GM23248 (cell line): ENCODE measurements at regions not wholly inside any gene's neighbourhood (a gene's known extent, or its start where the extent isn't known, plus 50 kb on each side); places are given as distances from the start of the nearest gene placed in this dataset.

Source experiments
- DNase-seq: peaks from one replicate; pipeline ENCODE4 v3.0.0-alpha.2; 2015
- H2AFZ ChIP-seq: fragments of 200-600 bp; sonication (generic); 2 replicates; pipeline ENCODE4 v1.6.1; 2016; ENCODE audit warnings: antibody characterized with exemption
- H3F3A ChIP-seq: fragments of 200-600 bp; sonication (generic); 2 replicates; pipeline ENCODE4 v1.6.1; 2016; ENCODE audit warnings: mild to moderate bottlenecking, antibody characterized with exemption, mixed run types; ENCODE audit not compliant: insufficient read depth
- H3K27ac ChIP-seq: fragments of 200-600 bp; sonication (generic); 2 replicates; pipeline ENCODE4 v1.5.1; 2016; ENCODE audit warnings: mild to moderate bottlenecking
- H3K27me3 ChIP-seq: fragments of 200-600 bp; sonication (generic); replicated peaks from 2 replicates; pipeline ENCODE4 v1.6.1; 2016; ENCODE audit warnings: mild to moderate bottlenecking; ENCODE audit not compliant: insufficient read depth
- H3K36me3 ChIP-seq: fragments of 200-600 bp; sonication (generic); 2 replicates; pipeline ENCODE4 v1.6.1; 2016; ENCODE audit warnings: low read depth, mild to moderate bottlenecking
- H3K4me1 ChIP-seq: fragments of 200-600 bp; sonication (generic); 2 replicates; pipeline ENCODE4 v1.6.1; 2016; ENCODE audit warnings: mild to moderate bottlenecking; ENCODE audit not compliant: insufficient read depth
- H3K4me2 ChIP-seq: fragments of 200-600 bp; sonication (generic); one replicate; pipeline ENCODE4 v1.6.1; 2016; ENCODE audit warnings: mild to moderate bottlenecking; ENCODE audit not compliant: unreplicated experiment
- H3K4me3 ChIP-seq: fragments of 200-600 bp; sonication (generic); 2 replicates; pipeline ENCODE4 v1.5.1; 2016; ENCODE audit warnings: mild to moderate bottlenecking
- H3K79me2 ChIP-seq: fragments of 200-600 bp; sonication (generic); 2 replicates; pipeline ENCODE4 v1.6.1; 2016; ENCODE audit warnings: mild to moderate bottlenecking; ENCODE audit not compliant: insufficient read depth
- H3K9ac ChIP-seq: fragments of 200-600 bp; sonication (generic); 2 replicates; pipeline ENCODE4 v1.6.1; 2016; ENCODE audit warnings: mild to moderate bottlenecking
- H3K9me2 ChIP-seq: fragments of 200-600 bp; sonication (generic); 2 replicates; pipeline ENCODE4 v1.6.1; 2016; ENCODE audit warnings: mixed run types, mild to moderate bottlenecking, moderate library complexity; ENCODE audit not compliant: insufficient read depth
- H3K9me3 ChIP-seq: fragments of 200-600 bp; sonication (generic); one replicate; pipeline ENCODE4 v1.6.1; 2017; ENCODE audit warnings: low read depth
- H4K20me1 ChIP-seq: fragments of 200-600 bp; sonication (generic); 2 replicates; pipeline ENCODE4 v1.6.0; 2016; ENCODE audit not compliant: insufficient read depth
- EZH2 ChIP-seq: fragments of 200-600 bp; sonication (generic); IDR thresholded peaks from 2 replicates; pipeline ENCODE4 v1.6.1; 2018; ENCODE audit warnings: antibody characterized with exemption, mild to moderate bottlenecking; ENCODE audit not compliant: insufficient read depth, poor library complexity, severe bottlenecking
- EZH2phosphoT487 ChIP-seq: fragments of 200-600 bp; sonication (generic); IDR thresholded peaks from 2 replicates; pipeline ENCODE4 v1.6.1; 2018; ENCODE audit warnings: antibody characterized with exemption, moderate library complexity, mild to moderate bottlenecking, low read depth; ENCODE audit not compliant: insufficient read depth
- WGBS, 2 experiments: methylation state at CpG; one replicate each; pipeline ENCODE4 v1.1.6; 2015 to 2017; ENCODE audit warnings: low lambda C conversion rate in 2 of 2, low coverage in 1 of 2; ENCODE audit errors: missing lambda C conversion rate in 2 of 2; 5-methylcytosine and 5-hydroxymethylcytosine counted together
- in situ Hi-C: fragments of 300-500 bp; cut with MboI; formaldehyde crosslinking; loops from 2 replicates; pipeline ENCODE4 v1.15.0; 2020

DNA sequence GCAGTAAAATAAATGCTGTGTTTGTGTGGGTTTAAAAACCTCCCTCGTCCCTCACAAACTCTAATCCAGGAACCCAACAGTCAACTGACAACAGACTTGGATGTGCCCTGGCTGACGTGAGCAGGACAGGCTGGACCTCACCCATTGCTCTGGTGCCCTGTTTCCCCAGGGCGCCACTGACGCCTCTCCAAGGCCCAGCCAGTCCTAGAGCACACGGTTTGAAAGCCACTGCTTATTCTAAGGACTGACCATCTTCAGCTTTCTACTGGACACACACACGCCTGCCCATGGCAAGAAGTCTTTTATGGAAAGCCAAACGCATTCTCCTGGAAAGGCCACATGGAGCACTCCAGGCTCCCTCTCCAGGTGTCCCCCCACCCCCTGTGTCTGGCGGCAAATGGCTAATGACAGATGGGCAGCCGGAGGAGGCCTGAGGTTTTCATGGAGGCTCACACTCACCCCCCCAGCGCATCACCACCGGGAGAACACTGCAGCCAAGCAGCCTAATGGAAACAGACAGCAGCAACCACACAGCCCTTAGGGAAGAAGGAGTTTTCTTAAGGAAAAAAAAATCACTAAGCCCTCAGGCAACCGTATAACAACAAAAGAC is 319.2 kb downstream of the SOX9 start:
- in situ Hi-C loops: no loop called here
- H3K4me2 ChIP-seq: no peak overlapping the region
- no peaks in the 10 kb centered on the region for H3K27me3 ChIP-seq
- H3K9me3 ChIP-seq: no peaks in the 10 kb centered on the region
- no peaks in the 10 kb centered on the region for H3K36me3 ChIP-seq
- H3K9me2 ChIP-seq: no peaks in the 10 kb centered on the region
- no peak overlapping the region for H2AFZ ChIP-seq
- H3K4me3 ChIP-seq: no peak overlapping the region
- TF ChIP-seq EZH2: no peak
- TF ChIP-seq EZH2phosphoT487: no peak
- 73 to 80% methylated on average over 10 to 12 of the region's 12 CpGs for WGBS, 2 experiments
- H3K27ac ChIP-seq: no peak overlapping the region
- DNase-seq: no peak
- no peak overlapping the region for H3K9ac ChIP-seq
- H3F3A ChIP-seq: no peaks in the 10 kb centered on the region
- H4K20me1 ChIP-seq: no peaks in the 10 kb centered on the region
- H3K79me2 ChIP-seq: peaks cover 28% of the 10 kb centered on the region
- H3K4me1 ChIP-seq: no peaks in the 10 kb centered on the region

DNA sequence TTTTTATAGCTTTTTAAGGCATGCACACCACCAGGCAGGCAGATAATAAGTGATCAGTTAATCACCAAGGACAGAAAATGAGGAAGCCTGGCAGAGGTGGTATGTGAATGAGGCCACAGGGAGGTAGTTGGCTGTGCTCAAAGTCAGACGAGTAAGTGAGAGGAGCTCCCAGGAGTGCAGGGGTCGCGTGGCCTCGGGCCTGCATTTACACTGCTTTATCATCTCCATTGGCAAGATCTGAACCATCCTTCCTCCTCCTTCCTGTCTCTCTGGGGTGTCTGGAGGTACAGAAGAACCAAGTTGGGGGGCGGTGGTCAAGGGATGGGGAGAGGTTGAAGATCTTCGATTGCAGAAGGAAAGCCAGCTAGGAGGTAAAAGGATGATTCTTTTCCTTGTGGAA is 320.1 kb downstream of the SOX9 start:
- H3K4me3 ChIP-seq: no peak overlapping the region
- no peaks in the 10 kb centered on the region for H3K9me2 ChIP-seq
- no peak overlapping the region for H2AFZ ChIP-seq
- peaks cover 28% of the 10 kb centered on the region for H3K79me2 ChIP-seq
- in situ Hi-C loops: no loop called here
- no peaks in the 10 kb centered on the region for H3K4me1 ChIP-seq
- H3F3A ChIP-seq: no peaks in the 10 kb centered on the region
- no peak for DNase-seq
- H4K20me1 ChIP-seq: no peaks in the 10 kb centered on the region
- no peak overlapping the region for H3K9ac ChIP-seq
- no peaks in the 10 kb centered on the region for H3K27me3 ChIP-seq
- no peak overlapping the region for H3K27ac ChIP-seq
- H3K9me3 ChIP-seq: no peaks in the 10 kb centered on the region
- H3K4me2 ChIP-seq: no peak overlapping the region
- WGBS, 2 experiments: 91 to 93% methylated on average over 6 of the region's 6 CpGs
- TF ChIP-seq EZH2phosphoT487: no peak
- no peak for TF ChIP-seq EZH2
- no peaks in the 10 kb centered on the region for H3K36me3 ChIP-seq

GRCh38 chr17:72441909-72442308 is 321.1 kb downstream of the SOX9 start:
- Histone ChIP-seq H3K9me3 (no peaks in the 10 kb centered on the region), H3K9ac (no peak overlapping the region), H3K4me1 (no peaks in the 10 kb centered on the region), H3K9me2 (no peaks in the 10 kb centered on the region), H3K4me2 (no peak overlapping the region), H4K20me1 (no peaks in the 10 kb centered on the region), H3K27me3 (no peaks in the 10 kb centered on the region), H3K4me3 (no peak overlapping the region), H3K79me2 (peaks cover 28% of the 10 kb centered on the region), H3F3A (no peaks in the 10 kb centered on the region), H3K27ac (no peak overlapping the region), H3K36me3 (no peaks in the 10 kb centered on the region), H2AFZ (no peak overlapping the region)
- in situ Hi-C loops: no loop called here
- DNase-seq: no peak
- 93 to 95% methylated on average over 4 of the region's 4 CpGs for WGBS, 2 experiments
- TF ChIP-seq EZH2: no peak
- no peak for TF ChIP-seq EZH2phosphoT487

DNA sequence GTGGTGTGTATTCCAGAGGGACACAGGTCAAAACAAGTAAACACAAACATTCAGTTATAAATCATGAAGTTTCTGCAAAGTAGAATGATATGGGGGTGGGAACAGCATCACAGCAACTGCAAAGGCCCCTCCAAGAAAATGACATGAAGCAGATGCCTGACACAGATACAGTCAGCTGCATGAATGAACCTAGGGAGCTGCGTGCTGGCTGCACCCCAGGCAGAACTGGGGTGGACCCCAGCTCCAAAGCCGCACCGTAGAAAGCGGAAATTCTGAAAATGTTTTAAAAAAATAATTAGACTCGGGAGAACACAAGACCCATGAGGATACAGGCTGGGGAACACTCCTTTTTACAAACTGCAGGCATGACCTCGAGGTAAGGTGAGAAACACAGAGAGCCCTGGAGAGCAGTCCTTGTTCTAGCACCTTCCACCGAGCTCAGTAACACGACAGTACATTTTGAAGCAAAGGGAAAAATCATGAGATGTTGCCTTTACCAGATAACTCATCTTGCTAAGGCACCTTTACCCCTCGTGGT is 323.8 kb downstream of the SOX9 start:
- Histone ChIP-seq H2AFZ (no peak overlapping the region), H3K9me3 (no peaks in the 10 kb centered on the region), H3K27ac (no peak overlapping the region), H3K4me3 (no peak overlapping the region), H3K4me2 (no peak overlapping the region), H3K9ac (no peak overlapping the region), H4K20me1 (no peaks in the 10 kb centered on the region), H3K4me1 (no peaks in the 10 kb centered on the region), H3F3A (no peaks in the 10 kb centered on the region), H3K79me2 (peaks cover 16% of the 10 kb centered on the region), H3K9me2 (no peaks in the 10 kb centered on the region), H3K36me3 (no peaks in the 10 kb centered on the region), H3K27me3 (no peaks in the 10 kb centered on the region)
- TF ChIP-seq EZH2: no peak
- TF ChIP-seq EZH2phosphoT487: no peak
- in situ Hi-C loops: no loop called here
- WGBS, 2 experiments: 75 to 81% methylated on average over 9 of the region's 9 CpGs
- no peak for DNase-seq
